GM23248 (cell line): ENCODE measurements at regions not wholly inside any gene's neighbourhood (a gene's known extent, or its start where the extent isn't known, plus 50 kb on each side); places are given as distances from the start of the nearest gene placed in this dataset.

Experiments used
- EZH2 ChIP-seq: fragments of 200-600 bp; sonication (generic); IDR thresholded peaks from 2 replicates; pipeline ENCODE4 v1.6.1; 2018; ENCODE audit warnings: antibody characterized with exemption, mild to moderate bottlenecking; ENCODE audit not compliant: insufficient read depth, poor library complexity, severe bottlenecking
- EZH2phosphoT487 ChIP-seq: fragments of 200-600 bp; sonication (generic); IDR thresholded peaks from 2 replicates; pipeline ENCODE4 v1.6.1; 2018; ENCODE audit warnings: antibody characterized with exemption, moderate library complexity, mild to moderate bottlenecking, low read depth; ENCODE audit not compliant: insufficient read depth

DNA sequence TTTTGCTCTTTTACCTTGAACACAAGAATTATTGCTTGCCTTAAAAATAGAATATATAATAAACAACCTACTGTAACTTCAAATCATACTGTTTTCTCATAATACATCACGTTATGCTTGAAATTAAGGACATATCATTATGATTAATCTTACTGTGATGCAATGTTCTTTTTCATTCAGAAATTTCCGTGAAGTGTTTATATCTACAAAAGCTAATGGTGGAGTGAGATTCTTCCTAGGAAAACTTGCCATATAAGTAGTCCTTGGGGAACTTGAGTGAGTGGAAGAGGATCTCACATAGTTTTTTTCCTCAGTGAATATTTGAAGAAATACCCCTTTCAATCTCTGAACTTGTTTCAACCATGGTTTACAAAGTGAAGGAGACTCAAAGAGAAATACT is 498.7 kb upstream of the CBLB start:
- no peak for TF ChIP-seq EZH2
- no peak for TF ChIP-seq EZH2phosphoT487
